ENCODE measurements at regions not wholly inside any gene's neighbourhood (a gene's known extent, or its start where the extent isn't known, plus 50 kb on each side); places are given as distances from the start of the nearest gene placed in this dataset.

GRCh38 chr4:180665481-180665880 lies 1577.7 kb upstream of the TENM3 start:
- DNase-seq, result no peak

GRCh38 chr4:180665994-180666824 lies 1577.0 kb upstream of the TENM3 start:
- DNase-seq, result peak; percentile 74

- DNase-seq, result no peak
Measured at GRCh38 chr4:180668732-180669131, 1574.5 kb upstream of the TENM3 start.

- DNase-seq, result no peak
Measured at GRCh38 chr4:180669680-180670079, 1573.5 kb upstream of the TENM3 start.

GRCh38 chr4:180674619-180675358 lies 1568.4 kb upstream of the TENM3 start:
- no peak for DNase-seq

- peak; percentile 66 for DNase-seq
Measured at GRCh38 chr4:180675359-180675650, 1567.9 kb upstream of the TENM3 start.

GRCh38 chr4:180680305-180680704 lies 1562.9 kb upstream of the TENM3 start:
- DNase-seq, result no peak

GRCh38 chr4:180682776-180683175 lies 1560.4 kb upstream of the TENM3 start:
- DNase-seq, result peak; percentile 28

GRCh38 chr4:180683186-180683585 lies 1560.0 kb upstream of the TENM3 start:
- DNase-seq, result no peak

GRCh38 chr4:180688480-180688879 lies 1554.7 kb upstream of the TENM3 start:
- no peak for DNase-seq

GRCh38 chr4:180694875-180695274 lies 1548.3 kb upstream of the TENM3 start:
- DNase-seq, result no peak

GRCh38 chr4:180695851-180696250 lies 1547.4 kb upstream of the TENM3 start:
- no peak for DNase-seq

GRCh38 chr4:180696460-180697092 lies 1546.6 kb upstream of the TENM3 start:
- no peak for DNase-seq

GRCh38 chr4:180698550-180699195 lies 1544.5 kb upstream of the TENM3 start:
- DNase-seq, result no peak

- no peak for DNase-seq
Measured at GRCh38 chr4:180706766-180707165, 1536.4 kb upstream of the TENM3 start.

GRCh38 chr4:180710628-180711337 lies 1532.4 kb upstream of the TENM3 start:
- DNase-seq, result no peak

GRCh38 chr4:180717451-180718033 lies 1525.7 kb upstream of the TENM3 start:
- DNase-seq, result no peak

- no peak for DNase-seq
Measured at GRCh38 chr4:180721356-180721755, 1521.8 kb upstream of the TENM3 start.

- no peak for DNase-seq
Measured at GRCh38 chr4:180726611-180727010, 1516.6 kb upstream of the TENM3 start.

- no peak for DNase-seq
Measured at GRCh38 chr4:180727478-180727877, 1515.7 kb upstream of the TENM3 start.

- DNase-seq, result no peak
Measured at GRCh38 chr4:180734753-180735432, 1508.3 kb upstream of the TENM3 start.
